ENCODE measurements at regions not wholly inside any gene's neighbourhood (a gene's known extent, or its start where the extent isn't known, plus 50 kb on each side); places are given as distances from the start of the nearest gene placed in this dataset.
"Not testable (repeated sequence)": the region's sequence is repeated elsewhere in the genome, so short reads cannot be mapped to it uniquely, and the experiment has no call there.

- H3K27ac ChIP-seq (replicated peaks): no peak overlapping the region
- no peak overlapping the region for H3K4me3 ChIP-seq (replicated peaks; ENCODE audit: insufficient read depth, low read length)
- DNase-seq (ENCODE audit: low read depth in 1 of 2, low spot score in 1 of 2): no peak
- TF ChIP-seq REST (IDR thresholded peaks at IDR 0.05; ENCODE audit: insufficient replicate concordance, low read depth): no peak
- H3K27me3 ChIP-seq (ENCODE audit: insufficient read depth, poor library complexity, severe bottlenecking): no peaks in the 10 kb centered on the region
These were observed 70.8 kb downstream of the SMIM20 start for GRCh38 chr4:25984796-25985195.

- Histone ChIP-seq H3K27ac (replicated peaks) (no peak overlapping the region), H3K27me3 (ENCODE audit: insufficient read depth, poor library complexity, severe bottlenecking) (no peaks in the 10 kb centered on the region), H3K4me3 (replicated peaks; ENCODE audit: insufficient read depth, low read length) (no peak overlapping the region)
- TF ChIP-seq GABPA (IDR thresholded peaks at IDR 0.05; ENCODE audit: low read depth) (no peak), REST (IDR thresholded peaks at IDR 0.05; ENCODE audit: insufficient replicate concordance, low read depth) (no peak), POLR2AphosphoS5 (IDR thresholded peaks at IDR 0.05; ENCODE audit: low read depth) (no peak)
- DNase-seq (ENCODE audit: low read depth in 1 of 2, low spot score in 1 of 2): no peak
These were observed 72.8 kb downstream of the SMIM20 start for GRCh38 chr4:25986807-25987206.

GRCh38 chr4:25991340-25991739, 77.3 kb downstream of the SMIM20 start:
- TF ChIP-seq POLR2AphosphoS5 (IDR thresholded peaks at IDR 0.05; ENCODE audit: low read depth) (no peak), REST (IDR thresholded peaks at IDR 0.05; ENCODE audit: insufficient replicate concordance, low read depth) (no peak), SPI1 (IDR thresholded peaks at IDR 0.05; ENCODE audit: borderline replicate concordance, low read depth) (no peak), GABPA (IDR thresholded peaks at IDR 0.05; ENCODE audit: low read depth) (no peak), CTCF (IDR thresholded peaks at IDR 0.05; ENCODE audit: insufficient read depth, low read length) (no peak)
- no peak overlapping the region for H3K4me3 ChIP-seq (replicated peaks; ENCODE audit: insufficient read depth, low read length)
- H3K27me3 ChIP-seq (ENCODE audit: insufficient read depth, poor library complexity, severe bottlenecking): no peaks in the 10 kb centered on the region
- H3K27ac ChIP-seq (replicated peaks): no peak overlapping the region
- DNase-seq (ENCODE audit: low read depth in 1 of 2, low spot score in 1 of 2): no peak

GRCh38 chr4:25993395-25994185, 79.6 kb downstream of the SMIM20 start:
- Histone ChIP-seq H3K27ac (replicated peaks) (no peak overlapping the region), H3K27me3 (ENCODE audit: insufficient read depth, poor library complexity, severe bottlenecking) (no peaks in the 10 kb centered on the region), H3K4me3 (replicated peaks; ENCODE audit: insufficient read depth, low read length) (no peak overlapping the region)
- no peak for TF ChIP-seq SPI1 (IDR thresholded peaks at IDR 0.05; ENCODE audit: borderline replicate concordance, low read depth)
- no peak for TF ChIP-seq GABPA (IDR thresholded peaks at IDR 0.05; ENCODE audit: low read depth)
- TF ChIP-seq CTCF (IDR thresholded peaks at IDR 0.05; ENCODE audit: insufficient read depth, low read length): no peak
- no peak for TF ChIP-seq REST (IDR thresholded peaks at IDR 0.05; ENCODE audit: insufficient replicate concordance, low read depth)
- no peak for TF ChIP-seq POLR2AphosphoS5 (IDR thresholded peaks at IDR 0.05; ENCODE audit: low read depth)
- DNase-seq (ENCODE audit: low read depth in 1 of 2, low spot score in 1 of 2): no peak

GRCh38 chr4:25994577-25994976, 80.6 kb downstream of the SMIM20 start:
- DNase-seq (ENCODE audit: low read depth in 1 of 2, low spot score in 1 of 2); H3K27me3 ChIP-seq (ENCODE audit: insufficient read depth, poor library complexity, severe bottlenecking); H3K4me3 ChIP-seq (replicated peaks; ENCODE audit: insufficient read depth, low read length); H3K27ac ChIP-seq (replicated peaks): not testable (repeated sequence)

All from HL-60 (cell line).